Activated CD8-positive, alpha-beta memory T cell treated with anti-CD3 and anti-CD28 coated beads, Interleukin-2, amount 50 U/mL, for 24 hours (primary cell): ENCODE measurements at regions not wholly inside any gene's neighbourhood (a gene's known extent, or its start where the extent isn't known, plus 50 kb on each side); places are given as distances from the start of the nearest gene placed in this dataset.
"Not testable (repeated sequence)": the region's sequence is repeated elsewhere in the genome, so short reads cannot be mapped to it uniquely, and the experiment has no call there.

ENCODE experiments used
- DNase-seq: peaks from one replicate; pipeline ENCODE4 v3.0.0-alpha.2; 2020; ENCODE audit errors: extremely low read depth

- no peak for DNase-seq
Measured at GRCh38 chr4:18756671-18757070, 735.1 kb upstream of the LCORL start.

GRCh38 chr4:18754180-18754579 lies 732.6 kb upstream of the LCORL start:
- no peak for DNase-seq

GRCh38 chr4:18751083-18751482 lies 729.5 kb upstream of the LCORL start:
- no peak for DNase-seq

GRCh38 chr4:18749391-18749790 lies 727.8 kb upstream of the LCORL start:
- no peak for DNase-seq

GRCh38 chr4:18736551-18736950 lies 715.0 kb upstream of the LCORL start:
- DNase-seq: no peak

- no peak for DNase-seq
Measured at GRCh38 chr4:18735740-18736268, 714.2 kb upstream of the LCORL start.

- DNase-seq: no peak
Measured at GRCh38 chr4:18734405-18734804, 712.9 kb upstream of the LCORL start.

GRCh38 chr4:18733961-18734360 lies 712.4 kb upstream of the LCORL start:
- no peak for DNase-seq

- DNase-seq: no peak
Measured at GRCh38 chr4:18722748-18723191, 701.2 kb upstream of the LCORL start.

- no peak for DNase-seq
Measured at GRCh38 chr4:18698119-18698883, 676.7 kb upstream of the LCORL start.

- no peak for DNase-seq
Measured at GRCh38 chr4:18695733-18696527, 674.4 kb upstream of the LCORL start.

GRCh38 chr4:18691431-18692200 lies 670.1 kb upstream of the LCORL start:
- no peak for DNase-seq

- no peak for DNase-seq
Measured at GRCh38 chr4:18690291-18690955, 668.9 kb upstream of the LCORL start.

- peak; percentile 2 for DNase-seq
Measured at GRCh38 chr4:18689308-18690115, 668.0 kb upstream of the LCORL start.

- not testable (repeated sequence) for DNase-seq
Measured at GRCh38 chr4:18688351-18688750, 666.8 kb upstream of the LCORL start.

- DNase-seq: no peak
Measured at GRCh38 chr4:18686338-18687037, 664.9 kb upstream of the LCORL start.

GRCh38 chr4:18684932-18685331 lies 663.4 kb upstream of the LCORL start:
- DNase-seq: no peak

GRCh38 chr4:18676526-18676915 lies 655.0 kb upstream of the LCORL start:
- no peak for DNase-seq

GRCh38 chr4:18675586-18676525 lies 654.3 kb upstream of the LCORL start:
- no peak for DNase-seq
